A549 (cell line): ENCODE measurements at regions not wholly inside any gene's neighbourhood (a gene's known extent, or its start where the extent isn't known, plus 50 kb on each side); places are given as distances from the start of the nearest gene placed in this dataset.

Source experiments
- ATAC-seq, 2 experiments: fragments of 200-7000 bp in 1 of 2; fragments of >200 bp in 1 of 2; cut with Nextera tagmentation in 1 of 2; cut with Tn5 transposase in 1 of 2; 3 replicates each; pipeline versions ENCODE4 v1.8.0 to v1.9.1; 2018 to 2020; ENCODE audit warnings: mild to moderate bottlenecking in 1 of 2, moderate library complexity in 1 of 2
- CTCF ChIA-PET: fragments of 300-600 bp; sonication (Branson Sonifier 250); formaldehyde crosslinking; extraction: SDS; loops from one replicate; lab custom pipeline; 2021; ENCODE audit warnings: antibody characterized with exemption, inconsistent platforms; lab: Yijun Ruan, JAX
- POLR2A ChIA-PET: fragments of 350-600 bp; formaldehyde crosslinking; extraction: SDS; loops from one replicate; lab custom pipeline; 2021; ENCODE audit warnings: antibody characterized with exemption, inconsistent platforms; lab: Yijun Ruan, JAX
- DNase-seq, 2 experiments: peaks; one replicate each; pipeline versions ENCODE4 v3.0.0 to v3.0.0-alpha.2; 2011 to 2016; ENCODE audit warnings: low read depth in 1 of 2, low spot score in 1 of 2
- FAIRE-seq: peaks from 2 replicates; lab custom pipeline; 2011; peaks lifted over from hg19 to GRCh38; lab: Jason Lieb, UNC
- H3K27ac ChIP-seq, 2 experiments: fragments of >200 bp; sonication (Bioruptor Twin); formaldehyde crosslinking; 3 replicates each; pipeline ENCODE4 v1.5.1; 2016 to 2017
- H3K4me1 ChIP-seq: fragments of >200 bp; sonication (Bioruptor Twin); formaldehyde crosslinking; 3 replicates; pipeline ENCODE4 v1.6.1; 2016
- H3K4me2 ChIP-seq: fragments of >200 bp; sonication (Bioruptor Twin); formaldehyde crosslinking; 3 replicates; pipeline ENCODE4 v1.6.1; 2016
- H3K4me3 ChIP-seq: fragments of >200 bp; sonication (Bioruptor Twin); formaldehyde crosslinking; 3 replicates; pipeline ENCODE4 v1.5.1; 2016
- H3K9me3 ChIP-seq: fragments of >200 bp; sonication (Bioruptor Twin); formaldehyde crosslinking; 3 replicates; pipeline ENCODE4 v1.6.1; 2016
- CBX2 ChIP-seq: fragments of 200-600 bp; sonication (generic); IDR thresholded peaks from 2 replicates; pipeline ENCODE4 v1.6.1; 2016; ENCODE audit warnings: low read depth, mild to moderate bottlenecking, borderline replicate concordance
- CTCF ChIP-seq: fragments of >200 bp; sonication (Bioruptor Twin); formaldehyde crosslinking; IDR thresholded peaks from 3 replicates; pipeline ENCODE4 v1.5.1; 2016
- EP300 ChIP-seq, 2 experiments: fragments of >200 bp; sonication (Bioruptor Twin); formaldehyde crosslinking; IDR thresholded peaks; 2 replicates in 1 of 2; 3 replicates in 1 of 2; pipeline ENCODE4 v1.6.1; 2016 to 2017
- GATA3 ChIP-seq: IDR thresholded peaks from 2 replicates; pipeline ENCODE4 v1.6.1; 2012; ENCODE audit warnings: borderline replicate concordance
- HDAC2 ChIP-seq: fragments of 200-600 bp; sonication (generic); IDR thresholded peaks from 2 replicates; pipeline ENCODE4 v1.6.1; 2016
- HMGXB4 ChIP-seq: fragments of 250-450 bp; sonication (Bioruptor Pico); IDR thresholded peaks from 2 replicates; pipeline ENCODE4 v1.5.0; 2021; ENCODE audit warnings: mild to moderate bottlenecking, moderate library complexity, borderline replicate concordance
- JUN ChIP-seq, 2 experiments: fragments of >200 bp; sonication (Bioruptor Twin); formaldehyde crosslinking; IDR thresholded peaks; 2 replicates in 1 of 2; 3 replicates in 1 of 2; pipeline ENCODE4 v1.6.1; 2016 to 2017
- KDM1A ChIP-seq: fragments of 200-600 bp; sonication (generic); IDR thresholded peaks from 2 replicates; pipeline ENCODE4 v1.6.1; 2016; ENCODE audit warnings: low read depth, mild to moderate bottlenecking
- KDM5A ChIP-seq: fragments of 200-600 bp; sonication (generic); IDR thresholded peaks from 2 replicates; pipeline ENCODE4 v1.6.1; 2016; ENCODE audit warnings: antibody characterized with exemption, mild to moderate bottlenecking
- MAX ChIP-seq: IDR thresholded peaks from 2 replicates; pipeline ENCODE4 v1.6.1; 2012
- MYC ChIP-seq: IDR thresholded peaks from 2 replicates; pipeline ENCODE4 v1.6.1; 2012; ENCODE audit warnings: mild to moderate bottlenecking, inconsistent platforms, low read length, improper control_type of control experiment, borderline replicate concordance
- NFE2L2 ChIP-seq: fragments of 150-350 bp; conservative IDR thresholded peaks from 2 replicates; pipeline ENCODE4 v1.6.1; 2014; ENCODE audit warnings: low read length
- PHF8 ChIP-seq: fragments of 200-600 bp; sonication (generic); IDR thresholded peaks from 2 replicates; pipeline ENCODE4 v1.6.1; 2016; ENCODE audit warnings: low read depth, mild to moderate bottlenecking, antibody characterized with exemption, moderate library complexity, borderline replicate concordance
- POLR2AphosphoS2 ChIP-seq: conservative IDR thresholded peaks from 2 replicates; pipeline ENCODE4 v1.6.1; 2012; ENCODE audit warnings: low read length, improper control_type of control experiment, inconsistent platforms
- RARB ChIP-seq: fragments of 250-450 bp; sonication (Bioruptor Pico); IDR thresholded peaks from 2 replicates; pipeline ENCODE4 v1.8.0; 2021; ENCODE audit warnings: mild to moderate bottlenecking, moderate library complexity
- RCOR1 ChIP-seq: fragments of 150-350 bp; IDR thresholded peaks from 2 replicates; pipeline ENCODE4 v1.6.1; 2014; ENCODE audit warnings: antibody characterized with exemption, low read length, low read depth
- REST ChIP-seq: fragments of 200-600 bp; sonication (generic); IDR thresholded peaks from 2 replicates; pipeline ENCODE4 v1.6.1; 2016; ENCODE audit warnings: antibody characterized with exemption, mild to moderate bottlenecking, moderate library complexity
- SMC3 ChIP-seq: fragments of >200 bp; sonication (Bioruptor Twin); formaldehyde crosslinking; IDR thresholded peaks from 3 replicates; pipeline ENCODE4 v1.6.1; 2018; ENCODE audit warnings: inconsistent platforms
- SREBF2 ChIP-seq: fragments of 450-650 bp; IDR thresholded peaks from 2 replicates; pipeline ENCODE4 v1.6.1; 2014; ENCODE audit warnings: mild to moderate bottlenecking, moderate library complexity
- USF2 ChIP-seq: fragments of 450-650 bp; IDR thresholded peaks from 2 replicates; pipeline ENCODE4 v1.6.1; 2014; ENCODE audit warnings: antibody characterized with exemption
- ZFP36 ChIP-seq: fragments of 450-650 bp; IDR thresholded peaks from 2 replicates; pipeline ENCODE4 v1.6.1; 2014; ENCODE audit warnings: borderline replicate concordance; ENCODE audit not compliant: partially characterized antibody
- ZNF302 ChIP-seq: fragments of 250-450 bp; sonication (Bioruptor Pico); IDR thresholded peaks from 2 replicates; pipeline ENCODE4 v1.9.0; 2021; ENCODE audit warnings: inconsistent platforms, mild to moderate bottlenecking, moderate library complexity
- ZSCAN20 ChIP-seq: fragments of 250-450 bp; sonication (Bioruptor Pico); IDR thresholded peaks from 2 replicates; pipeline ENCODE4 v1.8.0; 2022; ENCODE audit warnings: mild to moderate bottlenecking, moderate library complexity
- WGBS: methylation state at CpG from one replicate; pipeline ENCODE4 v1.1.6; 2017; ENCODE audit errors: missing lambda C conversion rate; 5-methylcytosine and 5-hydroxymethylcytosine counted together

- no peak overlapping the region for H3K4me3 ChIP-seq
- WGBS, result 3% methylated on average over 3 of the region's 3 CpGs
- TF ChIP-seq ZNF302 (CRISPR knock-in tag) (no peak), PHF8 (no peak), KDM5A (no peak), GATA3 (no peak), ZSCAN20 (CRISPR knock-in tag) (no peak), MAX (no peak), USF2 (no peak), CTCF (no peak), EP300 (IDR thresholded peaks at IDR 0.05) (no peak), RARB (CRISPR knock-in tag) (no peak), SREBF2 (no peak), CBX2 (no peak), ZFP36 (no peak), HDAC2 (no peak), POLR2AphosphoS2 (no peak), KDM1A (no peak), REST (no peak), HMGXB4 (no peak), MYC (no peak)
- POLR2A ChIA-PET, result no interaction called here
- FAIRE-seq (no peak), ATAC-seq (no peak), DNase-seq (no peak)
- H3K4me1 ChIP-seq, result no peaks in the 10 kb centered on the region
- no peak overlapping the region for H3K4me2 ChIP-seq
- H3K27ac ChIP-seq, result no peak overlapping the region
- CTCF ChIA-PET, result no interaction called here
- no peaks in the 10 kb centered on the region for H3K9me3 ChIP-seq
Observed at GRCh38 chr16:26195225-26195624, 503.5 kb downstream of the HS3ST4 start.

- H3K4me1 ChIP-seq, result no peaks in the 10 kb centered on the region
- DNase-seq (no peak), ATAC-seq (no peak), FAIRE-seq (no peak)
- no peaks in the 10 kb centered on the region for H3K9me3 ChIP-seq
- POLR2A ChIA-PET, result no interaction called here
- no peak overlapping the region for H3K27ac ChIP-seq
- WGBS, result 2% methylated on average over 3 of the region's 3 CpGs
- TF ChIP-seq RCOR1, result no peak
- no peak for TF ChIP-seq CTCF
- TF ChIP-seq HMGXB4, result no peak
- no peak for TF ChIP-seq SMC3
- TF ChIP-seq JUN (IDR thresholded peaks at IDR 0.05), result no peak
- no peak for TF ChIP-seq GATA3
- TF ChIP-seq NFE2L2, result no peak
- CTCF ChIA-PET, result no interaction called here
- no peak overlapping the region for H3K4me3 ChIP-seq
- H3K4me2 ChIP-seq, result no peak overlapping the region
Observed at GRCh38 chr16:26196310-26196709, 504.6 kb downstream of the HS3ST4 start.
